Panc1 (cell line): ENCODE measurements at regions not wholly inside any gene's neighbourhood (a gene's known extent, or its start where the extent isn't known, plus 50 kb on each side); places are given as distances from the start of the nearest gene placed in this dataset.

Experiments
- CTCF ChIP-seq: fragments of 450-650 bp; IDR thresholded peaks from 2 replicates; pipeline ENCODE4 v1.5.1; 2017; ENCODE audit warnings: mild to moderate bottlenecking
- POLR2AphosphoS5 ChIP-seq: IDR thresholded peaks from 2 replicates; pipeline ENCODE4 v1.6.1; 2012; ENCODE audit warnings: mild to moderate bottlenecking, low read depth, low read length, moderate library complexity

- no peak for TF ChIP-seq CTCF
- TF ChIP-seq POLR2AphosphoS5: no peak
Measured at GRCh38 chr10:16184906-16185305, 251.9 kb upstream of the PTER start.
